Tibial nerve (tissue), 4 donors: ENCODE measurements at regions not wholly inside any gene's neighbourhood (a gene's known extent, or its start where the extent isn't known, plus 50 kb on each side); places are given as distances from the start of the nearest gene placed in this dataset.
A peak's percentile ranks its signal among the peaks of the same experiment; 100 is the strongest.

Experiments used
- DNase-seq, 2 donors: peaks; one replicate each; pipeline ENCODE4 v3.0.0-alpha.2; 2019; ENCODE audit warnings: low spot score in 2 of 2
- H3K27ac ChIP-seq, 4 donors: fragments of 200-600 bp; sonication (generic) in 3 of 4; one replicate each; pipeline ENCODE4 v1.5.1; 2017 to 2019; ENCODE audit warnings: mild to moderate bottlenecking in 1 of 4
- H3K27me3 ChIP-seq, 2 donors: fragments of 200-600 bp; sonication (generic) in 1 of 2; one replicate each; pipeline versions ENCODE4 v1.5.1 to v1.6.0; 2017 to 2019
- H3K36me3 ChIP-seq, 3 donors: fragments of 200-600 bp; sonication (generic); one replicate each; pipeline ENCODE4 v1.5.1; 2018 to 2019
- H3K4me1 ChIP-seq, 4 donors: fragments of 200-600 bp; sonication (generic) in 3 of 4; one replicate each; pipeline ENCODE4 v1.5.1; 2017 to 2019
- H3K4me3 ChIP-seq, 4 donors: fragments of 200-600 bp; sonication (generic) in 3 of 4; one replicate each; pipeline ENCODE4 v1.5.1; 2017 to 2019; ENCODE audit warnings: mild to moderate bottlenecking in 1 of 4, moderate library complexity in 1 of 4
- H3K9me3 ChIP-seq, 4 donors: fragments of 200-600 bp; sonication (generic) in 3 of 4; one replicate each; pipeline ENCODE4 v1.5.1; 2017 to 2019
- EP300 ChIP-seq, 2 donors: sonication (generic); formaldehyde crosslinking; IDR thresholded peaks; one replicate each; pipeline ENCODE4 v1.6.1; 2017; ENCODE audit warnings: antibody characterized with exemption in 2 of 2, mild to moderate bottlenecking in 1 of 2
- POLR2A ChIP-seq, 2 donors: fragments of 450-650 bp; IDR thresholded peaks; one replicate each; pipeline ENCODE4 v1.6.1; 2017; ENCODE audit warnings: antibody characterized with exemption in 2 of 2, mild to moderate bottlenecking in 2 of 2, moderate library complexity in 2 of 2
- WGBS, 2 donors: methylation state at CpG; one replicate each; pipeline ENCODE4 v1.1.5; 2018; 5-methylcytosine and 5-hydroxymethylcytosine counted together
- TF ChIP-seq, protein P1 (sequence below), 5 experiments: fragments of 200-600 bp in 3 of 5; fragments of 450-650 bp in 2 of 5; sonication (generic) in 3 of 5; IDR thresholded peaks; one replicate each; pipeline ENCODE4 v1.5.1; 2016 to 2019; ENCODE audit warnings: antibody characterized with exemption in 5 of 5, mild to moderate bottlenecking in 3 of 5, moderate library complexity in 2 of 5

DNA sequence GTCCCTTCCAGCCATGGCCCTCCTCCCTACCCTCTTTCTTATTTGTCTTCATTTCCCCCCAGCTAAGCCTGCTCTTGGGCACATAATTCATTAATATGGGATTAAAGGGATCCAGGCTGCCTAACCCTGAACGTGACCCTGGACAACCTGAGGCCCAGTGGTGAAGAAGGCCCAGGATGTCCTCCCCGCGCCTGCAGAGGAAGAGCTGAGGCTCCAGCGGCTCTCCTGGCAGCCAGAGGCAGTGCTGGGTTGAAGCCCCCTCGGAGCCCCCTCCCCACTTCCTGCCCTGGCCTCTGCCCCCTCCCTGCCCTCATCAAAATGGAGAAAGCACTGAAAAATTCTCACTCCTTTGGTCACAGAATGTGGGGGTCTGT lies 96.5 kb upstream of the ATP2B2 start:
- TF ChIP-seq EP300 (IDR thresholded peaks at IDR 0.05) (no peak), POLR2A (IDR thresholded peaks at IDR 0.05) (no peak)
- Histone ChIP-seq H3K27me3 (no peaks in the 10 kb centered on the region), H3K36me3 (no peaks in the 10 kb centered on the region), H3K9me3 (no peaks in the 10 kb centered on the region), H3K4me1 (peaks cover 0 to 20% (median 10%) of the 10 kb centered on the region in 4 donors), H3K4me3 (no peak overlapping the region), H3K27ac (peak overlapping the region in 2 of 4 donors; percentile 50 to 75)
- WGBS, 2 donors: 56 to 71% methylated on average over 3 to 5 of the region's 5 CpGs
- DNase-seq: no peak

DNA sequence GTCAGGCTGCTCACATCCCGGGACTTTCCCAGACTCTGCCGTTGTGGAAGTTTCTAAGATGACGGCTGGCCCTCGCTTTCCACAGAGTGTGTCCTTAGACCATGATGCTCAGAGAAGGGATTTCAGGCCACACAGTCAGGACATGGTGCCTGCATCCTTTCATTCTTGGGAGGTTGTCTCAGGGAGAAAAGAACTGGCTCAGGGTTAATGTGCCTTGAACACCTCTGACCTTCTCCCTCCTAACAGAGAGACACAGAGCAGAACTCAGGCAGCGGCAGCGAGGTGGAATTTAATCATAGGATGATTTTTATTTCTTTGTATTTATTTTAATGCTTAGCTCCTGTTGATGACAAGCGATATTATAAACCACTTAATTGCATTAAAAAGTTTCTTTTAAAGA lies 96.9 kb upstream of the ATP2B2 start:
- 71% methylated on average over 7 of the region's 7 CpGs for WGBS, 2 donors
- TF ChIP-seq POLR2A (IDR thresholded peaks at IDR 0.05) (no peak), EP300 (IDR thresholded peaks at IDR 0.05) (no peak)
- TF ChIP-seq, protein P1, sequence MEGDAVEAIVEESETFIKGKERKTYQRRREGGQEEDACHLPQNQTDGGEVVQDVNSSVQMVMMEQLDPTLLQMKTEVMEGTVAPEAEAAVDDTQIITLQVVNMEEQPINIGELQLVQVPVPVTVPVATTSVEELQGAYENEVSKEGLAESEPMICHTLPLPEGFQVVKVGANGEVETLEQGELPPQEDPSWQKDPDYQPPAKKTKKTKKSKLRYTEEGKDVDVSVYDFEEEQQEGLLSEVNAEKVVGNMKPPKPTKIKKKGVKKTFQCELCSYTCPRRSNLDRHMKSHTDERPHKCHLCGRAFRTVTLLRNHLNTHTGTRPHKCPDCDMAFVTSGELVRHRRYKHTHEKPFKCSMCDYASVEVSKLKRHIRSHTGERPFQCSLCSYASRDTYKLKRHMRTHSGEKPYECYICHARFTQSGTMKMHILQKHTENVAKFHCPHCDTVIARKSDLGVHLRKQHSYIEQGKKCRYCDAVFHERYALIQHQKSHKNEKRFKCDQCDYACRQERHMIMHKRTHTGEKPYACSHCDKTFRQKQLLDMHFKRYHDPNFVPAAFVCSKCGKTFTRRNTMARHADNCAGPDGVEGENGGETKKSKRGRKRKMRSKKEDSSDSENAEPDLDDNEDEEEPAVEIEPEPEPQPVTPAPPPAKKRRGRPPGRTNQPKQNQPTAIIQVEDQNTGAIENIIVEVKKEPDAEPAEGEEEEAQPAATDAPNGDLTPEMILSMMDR (IDR thresholded peaks at IDR 0.05): no peak

DNA sequence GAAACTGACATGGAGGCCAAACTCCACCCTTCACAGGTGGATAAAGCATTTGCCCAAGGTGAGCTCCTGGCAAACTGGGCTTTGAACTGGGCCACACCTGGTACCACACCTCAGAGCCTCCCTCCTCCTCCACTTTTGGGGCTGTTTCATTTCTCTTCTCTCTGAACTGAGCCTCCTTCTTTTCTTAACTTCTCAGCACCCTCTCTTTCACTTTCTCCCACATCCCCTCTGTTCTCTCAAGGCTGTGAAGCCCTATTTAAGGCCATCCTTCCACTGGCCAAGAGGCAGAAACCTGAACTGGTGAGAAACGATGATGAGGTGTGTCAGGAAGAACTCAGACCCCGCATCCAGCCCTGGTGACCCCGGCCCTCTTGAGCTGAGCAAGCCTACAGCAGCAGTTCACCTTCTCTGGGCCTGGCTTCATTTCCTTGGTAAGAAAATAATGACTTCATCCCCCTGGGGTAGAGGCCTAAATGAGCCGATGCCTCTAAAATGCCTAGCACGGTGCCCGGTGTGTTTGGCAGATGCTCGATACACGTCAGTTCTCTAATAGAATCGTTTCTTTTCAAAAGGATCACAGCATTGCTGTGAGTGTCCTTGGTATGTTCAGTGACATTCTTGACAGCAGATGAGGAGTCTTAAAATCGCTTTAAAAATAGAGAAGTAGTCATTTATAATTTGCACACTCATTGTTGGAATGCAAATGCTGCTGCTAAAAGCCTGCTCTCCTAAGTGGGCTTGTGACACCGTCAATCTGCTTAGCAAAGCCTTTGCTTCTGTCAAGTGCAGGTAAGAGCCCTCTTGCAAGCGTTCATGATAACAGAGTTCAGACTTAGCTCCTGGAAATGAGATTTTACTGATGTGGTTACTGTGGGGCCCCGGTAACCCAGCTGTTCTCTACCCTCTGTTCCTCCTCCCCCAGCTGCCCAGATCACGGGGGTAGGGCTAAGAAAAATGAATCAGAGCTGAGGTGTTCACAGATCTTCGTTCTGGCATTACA lies 97.7 kb upstream of the ATP2B2 start:
- Histone ChIP-seq H3K4me1 (peaks cover 0 to 20% (median 10%) of the 10 kb centered on the region in 4 donors), H3K27me3 (no peaks in the 10 kb centered on the region), H3K4me3 (no peak overlapping the region), H3K27ac (no peak overlapping the region), H3K36me3 (no peaks in the 10 kb centered on the region), H3K9me3 (no peaks in the 10 kb centered on the region)
- DNase-seq: no peak
- 68 to 71% methylated on average over 15 of the region's 15 CpGs for WGBS, 2 donors
- TF ChIP-seq, protein P1 (IDR thresholded peaks at IDR 0.05): no peak
- TF ChIP-seq EP300 (IDR thresholded peaks at IDR 0.05) (no peak), POLR2A (IDR thresholded peaks at IDR 0.05) (no peak)

More for the DNA sequence above, 96.9 kb upstream of the ATP2B2 start:
- DNase-seq: no peak
- Histone ChIP-seq H3K27ac (no peak overlapping the region), H3K9me3 (no peaks in the 10 kb centered on the region), H3K4me1 (peaks cover 0 to 20% (median 10%) of the 10 kb centered on the region in 4 donors), H3K36me3 (no peaks in the 10 kb centered on the region), H3K4me3 (no peak overlapping the region), H3K27me3 (no peaks in the 10 kb centered on the region)

DNA sequence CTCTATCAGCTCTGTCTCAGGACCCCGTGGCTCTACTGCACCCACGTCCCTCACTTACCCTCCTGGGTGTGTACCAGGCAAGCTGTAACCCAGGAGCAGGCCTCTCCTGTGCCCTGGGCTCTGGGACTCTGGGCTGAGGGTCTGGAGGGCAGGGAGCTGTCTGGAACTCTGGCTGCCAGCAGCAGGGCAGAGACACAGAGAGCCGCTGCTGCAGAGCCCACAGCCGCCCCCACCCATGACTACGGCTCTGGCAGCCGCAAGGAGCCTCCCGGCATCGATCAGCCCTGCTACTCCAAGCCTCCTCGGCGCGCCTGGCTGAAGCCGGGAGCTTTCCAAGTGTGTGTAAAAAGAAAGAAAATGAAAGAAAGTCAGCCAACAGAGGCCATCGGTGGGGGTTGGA lies 103.7 kb upstream of the ATP2B2 start:
- Histone ChIP-seq H3K9me3 (peaks cover 0 to 19% (median 0%) of the 10 kb centered on the region in 4 donors), H3K4me1 (no peaks in the 10 kb centered on the region), H3K36me3 (no peaks in the 10 kb centered on the region), H3K4me3 (no peak overlapping the region), H3K27ac (no peak overlapping the region), H3K27me3 (no peaks in the 10 kb centered on the region)
- no peak for DNase-seq
- 39 to 42% methylated on average over 12 to 13 of the region's 13 CpGs for WGBS, 2 donors
- TF ChIP-seq, protein P1 (IDR thresholded peaks at IDR 0.05): no peak
- TF ChIP-seq POLR2A (IDR thresholded peaks at IDR 0.05) (no peak), EP300 (IDR thresholded peaks at IDR 0.05) (no peak)

DNA sequence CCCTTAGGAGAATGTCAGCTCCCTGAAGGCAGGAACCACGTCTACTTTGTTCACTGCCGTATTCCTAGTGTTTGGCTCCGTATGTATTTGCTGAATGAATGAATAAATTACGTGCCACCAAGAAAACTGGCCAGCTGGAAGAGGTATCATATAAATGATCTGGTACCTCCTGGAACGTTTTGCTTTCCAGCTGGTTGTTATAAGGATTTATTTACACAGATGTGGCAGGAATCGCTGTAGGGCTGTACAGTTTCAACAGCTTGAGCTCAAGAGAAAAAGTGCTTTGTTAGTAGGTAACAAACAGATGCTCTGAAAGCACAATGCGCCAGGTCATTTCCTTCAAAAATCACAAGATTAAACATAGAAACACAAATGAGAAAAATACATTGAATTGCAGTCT lies 108.8 kb upstream of the ATP2B2 start:
- TF ChIP-seq EP300 (IDR thresholded peaks at IDR 0.05): no peak
- TF ChIP-seq, protein P1 (IDR thresholded peaks at IDR 0.05): no peak
- TF ChIP-seq POLR2A (IDR thresholded peaks at IDR 0.05): no peak

More for the DNA sequence above, 108.8 kb upstream of the ATP2B2 start:
- no peak for DNase-seq
- H3K27ac ChIP-seq: no peak overlapping the region
- no peaks in the 10 kb centered on the region for H3K4me1 ChIP-seq
- H3K9me3 ChIP-seq: peaks cover 0 to 19% (median 0%) of the 10 kb centered on the region in 4 donors
- no peaks in the 10 kb centered on the region for H3K27me3 ChIP-seq
- H3K36me3 ChIP-seq: no peaks in the 10 kb centered on the region
- 69 to 72% methylated on average over 7 of the region's 7 CpGs for WGBS, 2 donors
- no peak overlapping the region for H3K4me3 ChIP-seq
